GM18511 (cell line): ENCODE measurements at regions not wholly inside any gene's neighbourhood (a gene's known extent, or its start where the extent isn't known, plus 50 kb on each side); places are given as distances from the start of the nearest gene placed in this dataset.

ENCODE experiments used
- ATAC-seq: cut with Tn5 transposase; IDR thresholded peaks from one replicate; pipeline ENCODE4 v1.9.1; 2021; ENCODE audit warnings: mild to moderate bottlenecking, moderate library complexity; ENCODE audit not compliant: unreplicated experiment

DNA sequence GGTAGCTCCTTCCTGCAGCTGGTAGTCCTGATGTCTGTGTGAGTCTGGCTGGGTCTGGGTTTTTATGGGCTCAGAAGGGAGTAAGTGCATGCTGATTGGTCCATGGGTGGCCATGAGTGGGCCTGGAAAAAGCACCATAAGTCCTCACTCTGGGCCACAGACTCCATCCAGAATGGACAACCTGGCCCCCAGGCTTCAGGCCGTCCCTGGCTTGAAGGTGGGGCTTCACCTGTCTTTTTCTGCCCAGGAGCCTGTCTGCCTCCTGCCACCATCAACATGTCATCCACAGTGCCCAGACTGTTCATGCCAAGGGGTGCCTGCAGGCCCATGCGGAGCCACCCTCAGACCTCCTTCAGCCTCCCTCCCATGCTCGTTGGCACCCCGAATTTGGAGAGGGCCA lies 620.0 kb downstream of the RAPGEF2 start:
- ATAC-seq: no peak

DNA sequence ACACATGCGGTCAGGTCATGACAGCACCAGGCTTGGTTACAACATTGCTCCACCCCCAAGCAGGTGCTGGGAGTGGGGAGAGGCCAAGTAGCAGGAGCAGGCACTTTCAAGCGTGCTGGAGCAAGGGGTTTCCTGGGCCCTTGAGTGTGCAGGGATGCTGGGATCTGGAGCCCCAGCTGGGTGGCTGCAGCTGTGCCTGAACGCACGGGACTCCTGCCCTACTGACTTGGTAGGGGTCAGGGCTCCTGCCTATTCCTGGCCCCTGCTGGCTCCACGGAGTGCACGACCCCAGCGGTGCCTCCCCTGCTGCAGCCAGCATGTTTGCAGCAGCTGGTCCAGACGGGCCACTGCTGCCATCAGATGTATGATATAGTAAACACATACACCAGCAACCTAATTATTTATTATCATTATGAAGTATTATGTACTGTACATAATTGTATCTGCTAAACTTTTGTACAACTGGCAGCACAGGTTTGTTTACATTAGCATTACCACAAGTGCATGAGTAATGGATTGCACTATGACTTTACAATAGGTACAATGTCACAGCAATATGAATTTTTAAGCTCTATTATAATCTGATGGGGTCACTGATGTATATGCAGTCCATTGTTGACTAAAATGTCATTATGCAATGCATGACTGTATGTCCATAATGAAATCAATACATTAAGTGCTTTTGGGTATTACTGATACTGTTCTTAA lies 620.6 kb downstream of the RAPGEF2 start:
- ATAC-seq: no peak

DNA sequence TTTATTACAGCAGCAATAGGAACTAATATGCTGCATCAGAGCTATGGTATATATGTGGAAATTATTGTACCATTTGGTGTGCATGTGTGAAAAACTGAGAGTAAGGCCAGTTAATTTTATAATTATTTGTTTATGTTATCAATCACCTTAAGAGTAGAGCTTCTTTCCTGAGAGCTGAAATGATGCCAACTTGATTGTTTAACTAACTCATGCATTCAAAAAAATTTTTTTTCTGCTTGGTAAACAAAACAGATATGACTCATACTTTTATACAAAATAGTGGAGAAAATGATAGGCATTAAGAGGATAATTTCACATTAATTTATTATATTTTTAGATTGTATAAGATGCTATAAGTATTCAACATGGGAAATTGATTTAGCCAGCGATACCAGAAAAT lies 622.7 kb downstream of the RAPGEF2 start:
- no peak for ATAC-seq

DNA sequence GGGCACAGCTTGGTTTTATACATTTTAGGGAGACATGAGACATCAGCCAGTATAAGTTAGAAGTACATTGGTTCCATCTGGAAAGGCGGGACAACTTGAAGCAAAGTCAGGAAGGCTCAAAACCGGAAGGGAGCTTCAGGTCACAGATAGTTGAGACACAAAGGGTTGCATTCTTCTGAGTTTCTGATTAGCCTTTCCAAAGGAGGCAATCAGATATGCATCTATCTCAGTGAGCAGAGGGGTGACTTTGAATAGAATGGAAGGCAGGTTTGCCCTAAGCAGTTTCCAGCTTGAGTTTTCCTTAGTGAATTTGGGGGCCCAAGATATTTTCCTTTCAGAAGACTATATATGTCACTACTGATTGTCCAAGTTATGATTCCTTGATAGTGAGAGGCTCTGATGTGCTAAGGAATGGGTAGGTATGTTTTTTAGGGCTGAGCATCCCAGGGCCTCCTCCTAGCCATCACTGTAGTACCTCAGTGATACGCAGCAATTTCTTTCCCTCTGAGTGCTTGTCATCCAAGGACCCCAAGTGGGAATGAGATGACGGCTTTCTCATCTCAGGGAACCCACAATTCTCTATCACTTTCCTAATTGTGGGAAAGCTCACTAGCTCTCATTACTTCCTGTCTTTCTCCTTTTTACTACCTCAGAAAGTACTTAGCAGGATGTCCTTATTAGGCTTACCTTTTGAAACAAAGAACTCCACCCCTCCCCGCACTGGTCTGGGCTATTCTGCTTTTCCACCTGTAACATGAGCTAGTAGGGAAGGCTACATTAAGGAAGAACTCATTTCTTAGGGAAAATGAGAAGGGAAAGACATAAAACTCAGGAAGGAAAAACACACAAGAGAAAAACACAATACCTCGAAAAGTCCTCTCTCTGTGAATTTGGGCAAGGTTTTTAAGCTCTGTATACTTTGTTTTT lies 632.7 kb downstream of the RAPGEF2 start:
- ATAC-seq: no peak

DNA sequence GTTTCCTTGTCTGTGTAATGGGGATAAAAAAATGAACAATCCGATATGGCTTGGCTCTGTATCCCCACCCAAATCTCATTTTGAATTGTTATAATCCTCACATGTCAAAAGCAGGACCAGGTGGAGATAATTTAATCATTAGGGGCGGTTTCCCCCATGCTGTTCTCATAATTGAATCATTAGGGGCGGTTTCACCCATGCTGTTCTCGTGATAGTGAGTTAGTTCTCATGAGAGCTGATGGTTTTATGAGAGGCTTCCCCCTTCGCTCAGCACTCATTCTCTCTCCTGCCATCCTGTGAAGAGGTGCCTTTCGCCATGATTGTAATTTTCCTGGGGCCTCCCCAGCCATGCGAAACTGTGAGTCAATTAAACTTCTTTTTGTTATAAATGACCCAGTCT lies 633.5 kb downstream of the RAPGEF2 start:
- no peak for ATAC-seq

DNA sequence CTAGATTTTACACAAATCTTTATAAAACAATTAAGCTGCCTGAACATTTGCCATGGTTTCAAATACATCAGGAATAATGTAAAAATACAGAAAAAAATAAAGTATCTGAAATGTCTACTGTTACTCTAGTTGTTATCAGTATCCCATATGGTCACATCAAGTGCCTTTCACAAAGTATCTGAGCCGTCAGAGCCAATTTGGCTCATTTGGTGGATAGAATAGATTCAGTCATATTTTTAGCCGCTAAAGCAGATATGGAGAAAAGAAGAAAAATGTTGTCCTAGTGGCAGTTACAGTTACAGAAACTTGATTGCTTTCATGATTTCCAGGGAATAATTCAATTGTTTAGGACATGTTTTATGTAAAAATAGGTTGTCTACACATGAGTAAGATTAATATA lies 641.1 kb downstream of the RAPGEF2 start:
- no peak for ATAC-seq

DNA sequence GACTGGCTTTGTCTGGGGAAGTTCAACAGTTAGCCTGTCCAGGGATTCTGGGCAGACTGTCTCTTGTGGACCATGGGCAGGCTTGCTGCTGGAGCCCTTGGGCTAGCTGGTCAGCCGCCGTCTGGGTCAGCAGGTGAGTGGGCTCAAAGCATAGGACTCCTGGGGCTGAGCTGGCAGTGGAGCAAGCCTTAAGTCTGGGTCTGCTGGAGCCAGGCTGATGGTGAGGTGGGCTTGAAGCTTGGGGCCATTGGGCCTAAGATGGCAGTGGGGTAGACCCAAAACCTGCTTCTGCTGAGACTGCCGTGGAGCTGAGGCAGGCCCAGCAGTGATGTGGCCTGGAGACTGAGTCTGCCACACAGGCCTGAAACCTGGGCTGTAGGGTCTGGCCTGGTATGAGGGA lies 645.1 kb downstream of the RAPGEF2 start:
- no peak for ATAC-seq

DNA sequence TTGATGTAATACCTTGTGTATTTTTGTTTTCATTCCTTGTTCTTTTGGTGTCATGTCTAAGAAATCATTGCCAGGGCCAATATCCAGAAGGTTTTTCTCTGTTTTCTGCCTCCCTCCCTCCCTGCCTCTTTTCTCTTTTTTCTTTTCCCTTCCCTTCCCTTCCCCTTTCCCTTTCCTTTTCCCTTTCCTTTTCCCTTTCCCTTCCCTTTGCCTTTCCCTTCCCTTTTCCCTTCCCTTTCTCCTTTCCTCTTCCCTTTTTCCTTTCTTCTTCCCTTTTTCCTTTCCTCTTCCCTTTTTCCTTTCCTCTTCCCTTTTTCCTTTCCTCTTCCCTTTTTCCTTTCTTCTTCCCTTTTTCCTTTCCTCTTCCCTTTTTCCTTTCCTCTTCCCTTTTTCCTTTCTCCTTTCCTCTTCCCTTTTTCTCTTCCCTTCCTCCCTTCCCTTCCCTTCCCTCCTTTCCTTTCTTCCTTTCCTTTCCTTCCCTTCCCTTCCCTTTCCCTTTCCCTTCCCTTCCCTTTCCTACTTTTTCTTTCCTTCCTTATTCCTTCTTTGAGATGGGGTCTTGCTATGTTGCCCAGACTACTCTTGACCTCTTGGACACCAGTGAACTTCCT lies 646.1 kb downstream of the RAPGEF2 start:
- no peak for ATAC-seq

DNA sequence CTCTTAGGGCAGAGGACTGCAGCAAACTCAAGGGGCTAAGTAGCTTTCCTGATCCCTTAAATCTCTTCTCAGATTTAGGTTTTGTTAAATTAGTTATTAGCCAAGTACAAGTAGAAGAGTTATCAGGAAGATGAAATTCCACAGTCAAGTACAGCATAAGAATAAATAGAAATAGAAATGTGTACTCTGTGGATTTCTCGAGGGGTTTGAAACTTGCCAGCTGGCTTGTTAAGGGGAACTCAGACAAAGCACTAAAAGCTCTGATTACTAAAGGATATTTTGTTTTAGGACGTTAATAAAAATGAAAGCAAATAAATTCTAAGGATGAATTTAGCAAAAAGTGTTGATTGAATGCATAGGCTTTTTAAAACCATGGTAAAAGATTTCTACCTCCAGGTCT lies 654.6 kb downstream of the RAPGEF2 start:
- ATAC-seq: no peak

DNA sequence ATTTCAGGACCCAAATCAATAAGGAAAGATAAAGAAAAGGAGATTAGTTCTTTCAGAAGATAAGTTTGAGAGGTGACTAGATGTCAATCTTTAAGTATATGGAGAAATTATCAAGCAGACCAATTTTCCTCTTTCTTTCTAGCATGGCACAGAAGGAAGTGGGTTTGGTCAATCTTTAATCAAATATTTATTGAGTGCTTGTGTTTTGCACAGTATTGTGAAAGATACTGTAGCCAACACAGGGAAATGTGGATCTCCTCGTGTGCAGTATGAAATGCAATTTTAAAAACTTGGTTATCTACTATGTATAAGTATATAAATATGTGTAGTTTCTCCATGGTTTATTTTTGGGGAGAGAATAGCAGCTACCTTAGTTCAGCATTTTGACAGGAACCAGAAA lies 655.2 kb downstream of the RAPGEF2 start:
- no peak for ATAC-seq

DNA sequence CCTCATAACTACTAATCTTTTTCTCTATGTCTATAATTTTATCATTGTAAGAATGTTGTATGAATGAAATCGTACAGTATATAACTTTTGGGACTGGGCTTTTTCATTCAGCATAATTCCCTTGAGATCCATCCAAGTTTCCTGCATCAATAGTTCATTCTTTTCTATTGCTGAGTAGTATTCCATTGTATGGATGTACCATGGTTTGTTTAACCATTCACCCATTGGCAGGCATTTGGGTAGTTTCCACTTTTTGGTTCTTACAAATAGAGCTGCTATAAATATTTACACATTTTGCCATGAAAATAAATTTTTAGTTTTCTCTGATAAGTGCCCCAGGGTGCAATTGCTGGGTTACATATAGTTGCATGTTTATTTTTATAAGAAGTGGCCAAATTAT lies 659.8 kb downstream of the RAPGEF2 start:
- ATAC-seq: no peak

DNA sequence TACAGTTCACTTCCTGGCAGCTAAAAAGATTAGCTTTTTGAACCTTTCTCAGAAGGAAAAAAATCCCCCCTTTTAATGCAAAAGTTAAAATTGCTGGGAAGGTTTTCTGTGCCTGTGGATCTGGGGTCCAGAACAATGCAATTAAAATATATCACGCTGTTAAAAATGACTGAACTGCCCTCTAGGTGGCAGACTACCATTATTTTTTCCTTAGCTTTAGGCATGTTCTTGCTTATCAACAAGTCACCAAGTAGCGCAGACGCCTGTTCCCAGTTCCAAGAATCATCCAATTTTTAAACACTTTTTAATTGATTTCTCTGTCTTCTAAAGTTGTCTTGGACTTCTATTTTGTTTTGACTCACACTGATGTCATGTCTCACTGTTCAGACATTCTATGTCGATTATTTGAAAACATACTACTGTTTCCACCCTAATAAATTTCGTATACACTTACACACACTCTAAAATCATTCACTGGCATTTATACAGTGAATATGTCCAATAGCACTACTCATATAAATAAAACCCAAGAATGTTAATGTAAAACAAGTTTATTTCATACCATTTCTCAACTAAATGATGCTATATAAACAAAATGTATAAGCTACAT lies 661.6 kb downstream of the RAPGEF2 start:
- peak; percentile 89 for ATAC-seq

DNA sequence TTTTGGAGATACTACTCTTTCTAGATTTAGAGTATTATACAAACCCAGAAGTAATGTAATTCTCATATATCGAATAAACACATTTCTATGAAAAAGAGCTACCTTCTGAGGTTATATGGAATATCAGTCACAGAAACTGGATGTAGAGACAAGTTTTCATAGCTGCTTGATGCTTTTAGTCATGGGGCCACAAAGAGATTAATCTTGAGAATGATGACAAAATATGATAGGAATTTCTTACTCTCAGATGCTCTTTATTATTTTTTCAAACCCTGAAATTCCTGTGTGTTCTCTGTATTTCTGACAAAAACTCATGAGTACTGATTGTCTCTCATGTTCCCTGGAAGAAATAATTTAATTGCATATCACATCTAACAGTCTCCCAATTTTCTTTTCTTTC lies 662.5 kb downstream of the RAPGEF2 start:
- ATAC-seq: no peak

DNA sequence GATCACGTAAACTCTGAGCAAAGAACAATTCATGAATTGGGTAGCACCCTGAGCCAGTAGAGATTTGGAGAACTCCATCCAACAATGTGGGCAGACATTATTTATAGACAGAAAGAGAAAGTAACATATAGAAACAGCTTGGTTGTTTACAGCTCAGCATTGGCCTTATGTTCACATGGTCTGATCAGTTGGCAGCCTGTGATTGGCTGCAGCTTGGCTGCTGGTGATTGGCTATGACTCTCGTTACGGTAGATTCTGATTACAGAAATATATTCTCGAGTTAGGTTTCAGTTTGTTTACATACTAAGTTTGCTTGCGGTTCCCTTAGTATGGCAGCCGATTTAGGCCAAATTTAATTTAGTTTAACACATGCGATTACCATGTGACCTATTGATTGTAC lies 663.4 kb downstream of the RAPGEF2 start:
- no peak for ATAC-seq

DNA sequence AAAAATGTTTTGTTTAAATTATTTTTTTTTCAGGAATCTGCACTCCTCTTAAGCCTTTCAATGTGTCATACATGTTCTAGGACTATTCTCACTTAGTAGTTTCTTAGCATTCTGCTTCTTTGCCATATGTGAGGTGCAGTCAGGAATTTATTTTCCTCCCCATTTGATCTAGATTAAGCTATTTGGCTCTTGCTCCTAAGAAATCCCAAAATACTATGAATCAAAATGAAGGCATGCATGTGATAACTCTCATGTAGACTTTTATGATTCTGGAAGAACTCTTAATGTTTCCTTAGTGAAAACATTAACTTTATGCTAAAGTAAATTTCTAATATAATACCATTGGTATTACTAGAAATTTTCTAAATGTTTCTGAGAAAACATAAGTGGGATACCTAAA lies 664.5 kb downstream of the RAPGEF2 start:
- ATAC-seq: no peak

DNA sequence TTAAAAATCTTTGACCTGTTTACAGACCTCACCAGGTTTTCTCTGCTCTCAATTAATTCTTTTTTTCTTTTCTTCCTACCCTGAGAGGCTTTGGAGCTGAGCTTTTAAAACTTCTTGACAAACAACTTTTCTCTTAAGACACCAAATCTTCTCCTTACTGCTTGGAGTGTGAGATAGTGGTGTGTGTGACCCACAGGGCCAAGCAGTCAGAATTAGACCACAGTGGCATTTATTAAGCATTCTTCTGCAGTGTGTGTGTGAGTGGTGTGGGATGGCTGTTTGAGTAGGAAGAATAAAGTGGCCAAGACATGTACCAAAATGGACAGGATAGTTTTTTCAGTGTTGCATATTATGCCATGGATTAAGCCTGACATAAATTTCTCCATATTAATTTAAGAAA lies 665.1 kb downstream of the RAPGEF2 start:
- ATAC-seq: no peak

DNA sequence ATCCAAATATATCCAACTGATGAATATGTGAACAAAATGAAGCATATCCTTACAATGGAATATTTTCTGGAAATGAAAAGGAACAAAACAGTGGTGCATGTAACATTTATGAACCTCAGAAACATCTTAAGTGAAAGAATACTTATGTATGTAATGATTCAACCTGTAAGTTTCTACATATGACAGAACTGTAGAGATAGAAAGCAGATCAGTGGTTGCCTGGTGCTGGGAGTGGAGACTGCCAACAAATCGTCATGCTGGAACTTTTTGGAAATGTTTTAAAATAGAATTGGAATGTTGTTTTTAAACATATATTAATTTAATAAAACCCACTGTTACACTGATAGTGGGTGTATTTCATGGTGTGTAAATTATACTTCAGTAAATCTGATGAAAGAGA lies 667.5 kb downstream of the RAPGEF2 start:
- no peak for ATAC-seq

DNA sequence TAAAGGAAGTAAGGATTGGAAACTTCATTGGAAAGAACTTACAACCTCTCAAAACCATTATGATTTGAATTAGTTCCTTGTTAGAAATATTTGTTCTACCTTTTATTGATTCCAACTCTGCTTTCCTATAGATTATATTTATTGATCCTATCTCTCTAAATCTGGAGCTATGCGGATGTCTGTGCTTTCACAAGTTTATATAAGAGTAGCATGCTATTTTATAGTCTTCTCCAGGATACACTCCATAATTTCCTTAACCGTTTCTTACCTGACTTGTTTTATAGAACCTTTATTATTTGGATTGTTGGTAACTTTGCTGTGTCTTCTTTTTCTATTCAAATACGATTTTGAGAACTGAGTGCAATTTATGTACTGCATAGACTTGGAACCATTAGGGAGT lies 668.1 kb downstream of the RAPGEF2 start:
- ATAC-seq: no peak

DNA sequence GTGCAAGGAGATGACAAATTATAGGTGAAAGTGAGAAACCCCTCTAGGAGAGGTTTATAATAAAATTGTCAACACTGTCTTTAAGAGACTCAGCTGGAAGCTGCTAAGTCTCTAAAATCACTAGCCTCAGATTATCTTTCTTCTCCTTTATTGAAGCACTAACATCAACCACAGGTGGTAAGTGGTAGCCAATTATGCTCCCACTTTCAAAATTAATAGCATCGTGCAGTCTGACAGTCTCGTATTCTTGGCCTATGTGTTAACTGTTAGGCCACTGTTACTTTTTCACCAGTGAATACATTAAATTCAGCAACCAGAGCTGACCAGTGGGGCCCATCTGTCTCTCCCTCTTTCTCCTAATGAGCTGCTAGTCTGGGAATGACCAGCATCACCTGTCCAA lies 674.1 kb downstream of the RAPGEF2 start:
- no peak for ATAC-seq

DNA sequence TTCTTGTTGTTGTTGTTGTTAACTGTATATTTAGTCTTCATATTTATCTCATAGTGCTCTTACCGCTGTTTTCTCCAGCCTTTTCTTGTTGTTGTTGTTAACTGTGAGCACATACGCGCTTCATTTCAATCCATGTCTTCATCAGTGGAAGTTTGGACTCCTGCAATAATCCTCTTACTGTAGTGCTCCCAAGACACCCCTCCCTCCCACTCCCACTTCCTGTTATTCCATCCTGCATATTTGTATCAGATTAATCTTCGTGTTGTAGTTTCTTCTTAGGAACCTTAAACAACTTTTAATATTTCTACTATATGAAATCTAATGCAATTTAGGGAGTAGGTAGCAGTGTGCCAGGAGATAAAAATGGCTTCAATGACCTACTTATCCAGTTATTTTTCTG lies 674.8 kb downstream of the RAPGEF2 start:
- no peak for ATAC-seq

DNA sequence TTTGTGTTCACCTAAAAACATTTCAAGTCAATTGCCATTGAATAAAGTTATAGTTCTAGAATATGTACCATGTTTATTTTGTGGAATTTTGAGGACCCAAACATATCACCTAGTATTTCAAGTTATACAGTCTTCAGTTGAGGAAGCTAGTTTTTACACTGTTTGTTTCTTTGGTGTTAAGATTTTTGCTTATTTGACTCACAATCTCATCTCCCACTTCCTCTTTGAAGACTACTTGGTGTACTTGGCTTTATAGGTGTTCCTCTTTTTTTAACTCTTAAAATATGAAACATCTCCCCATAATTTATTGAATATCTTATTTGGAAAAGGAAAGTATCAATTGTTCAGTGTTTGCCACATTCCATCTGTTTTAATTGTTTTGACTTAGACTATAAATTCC lies 675.4 kb downstream of the RAPGEF2 start:
- no peak for ATAC-seq

DNA sequence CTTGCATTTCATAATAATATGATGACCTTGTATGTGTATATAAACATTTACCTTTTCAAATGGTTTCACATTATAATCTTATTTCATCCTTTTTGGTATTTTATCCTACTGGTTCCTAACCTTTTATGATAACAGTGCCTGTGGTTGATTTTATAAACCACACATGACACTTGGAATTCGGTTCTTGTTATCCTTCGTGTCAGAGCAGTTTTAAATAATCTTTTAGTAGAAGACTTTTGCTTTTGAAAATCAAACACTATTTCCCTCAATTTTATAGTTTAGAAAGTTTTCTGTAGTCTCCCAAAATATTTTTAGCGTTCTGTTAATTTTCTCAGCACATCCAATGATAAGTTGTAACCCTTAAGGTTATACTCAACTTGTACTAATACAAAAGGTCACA lies 676.8 kb downstream of the RAPGEF2 start:
- no peak for ATAC-seq
